ENCODE measurements at regions not wholly inside any gene's neighbourhood (a gene's known extent, or its start where the extent isn't known, plus 50 kb on each side); places are given as distances from the start of the nearest gene placed in this dataset.
"Not testable (repeated sequence)": the region's sequence is repeated elsewhere in the genome, so short reads cannot be mapped to it uniquely, and the experiment has no call there.

DNA sequence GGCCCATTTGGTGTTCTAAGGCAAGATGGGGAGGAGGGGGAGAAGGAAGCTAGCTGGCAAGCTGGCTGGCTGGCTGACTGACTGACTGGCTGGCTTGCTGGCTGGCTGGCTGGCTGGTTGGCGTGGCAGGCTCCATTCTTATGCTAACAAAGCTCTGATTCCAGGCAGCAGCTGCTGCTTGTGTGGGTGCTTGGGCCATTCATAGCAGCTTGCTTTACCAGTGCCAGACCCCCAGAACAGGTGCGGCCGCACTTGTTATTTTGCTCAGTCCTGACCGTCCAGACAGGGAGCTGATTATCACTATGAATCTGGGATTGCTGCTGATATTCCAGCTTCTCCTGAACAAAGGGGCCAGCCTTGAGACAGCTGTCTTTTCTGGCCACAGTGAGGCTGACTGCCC, 131.2 kb upstream of the PAK3 start:
- DNase-seq, result no peak

DNA sequence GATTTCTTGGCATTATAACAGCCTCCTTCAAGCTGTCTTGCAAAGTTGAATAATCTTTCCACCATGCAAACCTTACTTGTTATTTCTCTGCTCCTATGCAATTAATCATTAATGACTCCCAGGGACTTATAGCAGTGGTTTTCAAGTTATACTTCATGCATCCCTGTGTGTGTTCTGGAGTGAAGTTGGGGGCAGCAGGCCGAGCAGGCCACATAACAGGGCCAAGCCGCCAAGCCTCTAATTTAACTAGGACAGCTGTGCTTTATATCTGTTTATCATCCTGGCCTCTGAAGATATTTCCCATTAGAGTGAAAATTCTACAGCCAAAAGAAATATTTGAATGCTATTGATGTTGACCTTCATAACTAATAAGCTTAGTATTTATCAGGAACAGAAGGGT, 133.5 kb upstream of the PAK3 start:
- DNase-seq, result no peak

DNA sequence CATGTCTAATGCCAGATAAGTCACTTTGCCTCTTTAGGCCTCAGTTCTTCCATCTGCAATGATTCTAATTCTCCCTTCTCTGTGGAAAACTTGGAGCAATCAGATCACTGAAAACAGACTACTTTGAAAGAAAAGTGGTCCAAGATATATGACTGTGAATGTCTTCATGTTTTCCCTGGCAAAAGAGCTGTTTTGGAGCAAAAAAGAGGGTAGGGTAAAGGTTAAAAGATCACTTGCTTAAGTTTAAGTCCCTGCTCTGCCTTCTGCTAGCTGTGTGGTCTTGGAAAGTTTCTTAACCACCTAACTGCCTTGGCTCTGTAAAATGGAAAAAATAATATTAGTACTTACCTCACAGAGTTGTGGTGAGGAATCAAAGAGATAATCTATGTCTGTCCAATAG, 140.3 kb upstream of the PAK3 start:
- no peak for DNase-seq

DNA sequence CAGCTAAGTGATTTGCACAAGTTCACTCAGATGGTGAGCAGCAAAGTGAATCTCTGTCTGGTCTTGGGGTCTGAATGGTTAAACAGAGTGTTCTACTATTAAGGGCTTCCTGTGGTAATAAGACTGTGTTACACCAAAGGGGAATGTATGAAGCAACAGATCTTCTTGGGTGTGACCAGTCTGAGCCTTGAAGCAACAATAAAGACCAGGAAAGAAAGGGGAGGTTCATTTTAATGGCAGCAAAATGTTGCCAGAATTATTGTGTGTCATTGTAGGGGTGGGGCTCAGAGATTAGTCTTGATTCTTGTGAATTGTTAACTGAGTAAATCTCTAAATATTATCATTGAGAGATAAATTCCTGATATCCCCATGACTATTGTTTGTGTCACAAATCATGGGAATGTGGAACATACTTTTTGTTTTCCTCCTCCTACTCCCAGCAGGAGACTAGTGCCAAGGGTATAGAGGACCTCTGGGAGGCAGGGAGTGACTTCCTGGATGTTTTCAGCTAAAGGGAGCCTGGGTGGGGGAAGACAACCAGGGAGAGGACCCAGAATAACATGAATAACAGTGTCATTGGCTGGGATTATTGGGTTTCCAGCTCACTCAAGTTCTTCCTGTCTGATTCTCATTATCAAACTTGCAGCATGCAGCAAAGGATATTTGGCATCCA, 141.4 kb upstream of the PAK3 start:
- no peak for DNase-seq

DNA sequence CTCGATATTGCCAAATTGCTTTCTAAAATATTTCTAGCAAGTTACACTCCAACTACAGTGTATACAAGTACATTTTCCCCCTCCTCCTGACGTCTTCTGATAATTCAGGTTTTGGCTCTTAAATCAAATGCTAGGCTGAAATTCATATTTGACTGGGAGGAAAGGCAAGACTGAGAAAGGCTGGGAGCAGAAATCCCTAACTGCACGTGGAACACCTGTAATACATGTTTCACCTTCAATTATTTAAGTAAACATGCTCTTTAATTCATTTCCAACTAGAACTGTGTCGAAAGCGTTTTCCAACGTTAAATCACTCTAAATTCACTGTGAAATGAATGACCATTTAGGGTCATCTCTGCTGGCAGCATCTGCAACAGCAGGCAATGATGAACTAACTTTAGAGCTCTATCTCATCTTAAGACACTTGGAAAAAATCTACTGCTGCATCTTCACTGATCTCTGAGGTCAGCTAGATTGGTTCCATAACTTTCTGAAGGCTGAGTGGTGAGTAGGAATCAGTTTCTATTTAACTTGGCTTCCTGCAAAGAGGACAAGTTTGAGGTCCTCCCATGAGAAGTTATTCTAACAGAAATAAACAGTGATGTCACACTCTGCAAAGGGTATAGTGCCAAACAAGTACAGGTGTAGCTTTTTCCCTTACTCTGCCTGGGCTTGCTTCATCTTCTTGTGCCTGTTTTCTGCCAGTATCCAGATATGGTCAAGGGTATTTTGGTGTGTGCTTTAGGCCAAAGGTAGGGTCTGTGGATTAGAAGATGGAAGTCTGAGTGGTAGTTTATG, 144.3 kb upstream of the PAK3 start:
- no peak for DNase-seq

DNA sequence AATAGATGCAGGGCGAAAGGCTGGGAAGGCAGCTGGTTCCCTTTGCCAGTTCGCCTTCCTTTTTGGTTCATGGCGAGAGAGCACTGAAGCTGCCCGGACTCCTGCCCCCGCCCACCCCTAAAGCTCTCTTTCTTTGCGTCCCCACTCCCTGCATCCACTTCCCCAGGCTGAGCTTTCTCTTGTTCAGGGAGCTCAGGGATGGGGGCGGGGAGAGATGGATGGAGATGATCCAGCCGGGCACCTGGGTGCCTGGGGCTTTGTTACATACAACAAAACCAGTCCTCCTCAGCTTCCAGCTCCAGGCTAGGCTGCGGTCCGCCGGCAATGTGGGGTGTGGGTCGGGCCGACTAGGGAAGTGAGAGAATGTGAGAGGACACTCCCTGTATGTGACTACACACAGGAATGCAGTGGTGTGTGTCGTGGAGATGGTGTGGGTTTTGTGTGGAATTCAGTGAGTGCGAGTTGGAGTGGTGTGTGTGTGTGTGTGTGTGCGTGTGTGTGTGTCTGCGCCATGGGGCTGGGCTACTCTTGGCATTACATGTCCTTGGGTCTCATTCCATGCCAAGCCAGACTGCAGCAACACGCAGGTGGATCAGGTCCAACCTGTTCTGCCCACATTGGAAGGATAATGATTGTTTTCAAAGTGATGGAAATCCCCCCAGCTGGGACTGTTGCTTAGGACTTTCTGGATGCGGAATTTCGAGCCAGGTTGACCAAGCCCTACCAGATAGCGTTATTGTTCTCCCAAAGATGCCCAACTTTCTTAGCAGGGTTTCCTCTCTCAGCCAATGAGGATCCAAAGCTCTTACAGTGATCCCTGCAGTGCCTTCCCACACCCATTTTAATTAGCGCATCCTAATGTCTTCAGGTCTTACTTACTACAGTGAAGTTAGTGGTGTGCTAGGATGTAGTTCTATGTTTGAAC, 149.4 kb upstream of the CHRDL1 start:
- DNase-seq, result no peak

DNA sequence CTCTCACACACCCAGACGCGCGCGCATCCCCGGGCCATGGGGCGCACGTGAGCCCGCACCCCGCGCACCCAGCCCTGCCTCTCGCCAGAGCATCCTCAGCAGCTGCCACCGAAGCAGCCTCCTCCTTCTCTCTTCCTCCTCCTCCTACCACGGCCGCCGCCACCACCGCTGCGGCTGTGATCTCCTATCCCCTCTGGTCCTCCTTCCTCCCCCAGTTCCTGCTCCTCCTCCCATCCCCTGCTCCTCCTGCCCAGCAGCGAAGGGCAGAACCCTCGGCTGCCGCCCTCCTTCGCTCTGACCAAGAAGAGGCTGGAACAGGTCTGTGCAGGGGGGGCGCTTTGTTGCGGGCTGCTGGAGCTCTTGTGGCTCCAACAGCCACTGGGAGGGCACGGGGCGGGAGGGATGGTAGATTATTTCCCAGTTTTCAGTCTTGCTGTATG, 148.7 kb upstream of the CHRDL1 start:
- DNase-seq, result no peak

DNA sequence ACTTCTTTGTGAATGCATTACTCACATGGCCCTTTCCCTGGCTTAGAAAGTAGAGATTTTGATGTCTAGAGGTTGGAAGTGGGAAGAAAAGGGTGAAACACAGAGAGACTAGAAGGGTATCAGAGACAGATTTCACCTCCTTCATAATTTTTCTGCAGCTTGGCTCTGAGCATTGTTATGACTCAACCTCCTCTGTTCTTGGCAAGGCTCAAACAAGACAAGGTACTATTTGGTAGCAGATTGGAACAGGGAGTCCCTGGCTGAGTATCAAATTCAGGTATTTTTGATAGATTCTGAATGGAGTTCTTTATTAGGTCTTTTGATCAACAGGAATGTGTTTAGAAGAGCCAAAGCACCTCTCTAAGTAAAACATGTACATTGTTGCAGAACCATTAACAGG, 146.3 kb upstream of the CHRDL1 start:
- no peak for DNase-seq

DNA sequence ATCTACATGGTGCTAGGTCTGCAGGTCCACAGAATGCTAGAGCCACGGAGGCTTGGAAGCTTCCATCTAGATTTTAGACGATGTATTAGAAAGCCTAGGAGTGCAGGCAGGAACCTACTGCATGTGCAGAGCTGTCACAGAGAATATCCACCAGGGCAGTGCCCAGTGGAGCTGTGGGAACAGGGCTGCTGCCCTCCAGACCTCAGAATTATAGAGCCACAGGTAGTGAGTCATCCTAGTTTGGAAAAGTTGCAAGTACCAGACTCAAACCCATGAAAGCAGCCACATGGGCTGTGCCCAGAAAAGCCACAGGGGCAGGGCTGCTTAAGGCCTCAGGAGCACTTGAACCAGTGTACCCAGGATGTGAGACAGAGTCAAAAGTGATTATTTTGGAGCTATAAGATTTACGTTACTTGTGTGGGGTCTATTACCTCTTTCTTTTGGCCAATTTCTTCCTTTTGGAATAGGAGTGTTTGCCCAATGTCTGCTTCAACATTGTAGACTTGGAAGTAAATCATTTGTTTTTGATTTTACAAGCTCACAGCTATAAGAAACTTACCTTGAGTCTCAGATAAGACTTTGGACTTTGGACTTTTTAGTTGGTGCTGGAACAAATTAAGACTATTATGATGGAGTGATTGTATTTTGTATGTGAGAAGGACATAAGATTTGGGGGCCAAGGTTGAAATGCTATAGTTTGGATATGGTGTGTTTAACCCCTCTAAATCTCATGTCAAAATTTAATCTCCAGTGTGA, 143.5 kb upstream of the CHRDL1 start:
- DNase-seq, result no peak

DNA sequence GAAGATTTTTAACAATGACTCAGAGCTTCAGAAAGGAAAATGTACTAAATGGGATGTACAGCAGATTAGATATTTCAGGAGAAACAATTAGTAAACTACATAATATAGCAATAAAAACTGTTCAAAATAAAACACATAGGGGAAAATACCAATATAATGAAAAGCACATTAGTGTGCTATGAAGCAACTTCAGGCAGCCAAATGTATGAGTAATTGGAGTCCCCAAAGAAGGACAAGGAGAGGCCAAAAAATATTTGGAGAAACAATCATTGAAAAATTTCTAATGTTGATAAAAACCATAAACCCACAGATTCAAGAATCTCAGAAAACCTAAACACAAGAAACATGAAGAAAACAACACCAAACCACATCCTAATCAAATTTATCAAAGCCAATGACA, 129.3 kb upstream of the CHRDL1 start:
- no peak for DNase-seq

DNA sequence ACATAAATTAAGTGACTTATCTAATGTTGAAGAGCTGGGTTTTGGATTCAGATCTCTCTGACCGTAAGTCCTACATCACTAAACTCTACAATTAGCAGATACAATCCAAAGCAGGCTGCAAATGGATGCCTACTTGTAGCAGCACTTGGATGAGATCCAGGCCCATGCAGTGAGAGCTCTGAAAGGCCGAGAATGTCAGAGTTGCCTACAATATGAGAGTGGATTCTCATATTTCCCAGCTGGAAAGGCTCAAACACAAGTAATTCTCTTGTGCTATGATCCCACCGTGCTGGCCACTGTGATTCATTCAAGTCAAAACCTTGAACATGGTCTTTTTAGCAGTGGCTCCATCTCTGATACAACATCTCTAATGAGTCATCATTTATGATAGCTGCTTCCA, 125.4 kb upstream of the CHRDL1 start:
- DNase-seq, result no peak

DNA sequence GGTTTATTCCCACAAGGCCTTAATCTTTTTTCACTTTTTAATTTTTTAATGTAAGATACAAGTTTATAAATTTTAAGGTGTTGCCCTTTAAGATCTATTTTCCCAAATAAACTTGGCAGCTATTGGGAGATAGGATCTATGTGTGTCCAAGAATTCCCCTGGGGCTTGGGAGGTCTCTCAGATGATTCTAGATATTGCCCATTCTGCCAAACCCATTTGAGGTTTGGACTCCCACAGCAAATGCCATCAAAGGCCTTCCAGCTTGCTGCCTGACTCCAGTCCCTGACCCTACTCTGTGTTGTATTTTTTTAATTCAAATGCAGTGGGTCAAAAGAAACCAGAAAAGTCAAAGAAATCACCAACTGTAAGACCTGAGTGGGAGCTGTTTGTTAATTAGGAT, 120.0 kb upstream of the CHRDL1 start:
- DNase-seq, result no peak

DNA sequence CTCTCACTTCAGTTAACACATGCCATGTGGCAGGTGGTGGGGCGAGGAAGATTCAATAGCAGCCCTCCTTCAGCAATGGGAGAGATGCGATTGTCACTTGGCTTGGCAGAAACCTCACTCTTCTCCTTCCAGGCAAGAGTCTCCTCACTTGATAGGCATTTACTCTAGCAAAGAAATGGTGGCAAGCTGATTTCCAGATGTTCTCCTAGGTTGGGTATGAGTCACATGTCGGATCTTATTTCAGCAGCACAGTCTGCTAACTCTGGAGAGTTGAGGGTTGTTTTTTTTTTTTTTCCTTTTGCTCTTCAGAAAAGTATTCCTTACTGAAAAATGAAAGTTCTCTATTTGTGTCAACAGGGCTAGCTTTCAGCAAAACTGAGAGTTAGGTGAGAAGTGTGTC, 119.5 kb upstream of the CHRDL1 start:
- DNase-seq, result no peak

DNA sequence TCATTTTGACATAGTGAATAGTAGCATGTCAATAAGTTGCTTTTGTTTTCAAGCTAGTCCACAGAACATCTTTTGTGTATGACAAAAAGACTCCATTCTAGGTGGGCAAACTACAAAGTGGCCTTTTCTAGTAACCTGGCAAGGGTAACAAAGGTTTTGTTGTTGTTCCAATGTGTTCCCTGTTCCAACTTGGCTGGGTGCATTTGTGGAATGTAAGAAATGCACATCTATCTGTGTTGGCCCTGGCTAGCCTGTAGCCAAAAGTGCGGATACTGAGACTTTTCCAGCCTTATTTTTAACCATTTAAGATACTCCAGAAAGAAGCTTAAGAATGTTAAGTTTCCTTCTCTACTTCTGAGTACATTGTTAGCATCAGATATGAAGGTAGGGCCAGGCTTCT, 118.7 kb upstream of the CHRDL1 start:
- no peak for DNase-seq

DNA sequence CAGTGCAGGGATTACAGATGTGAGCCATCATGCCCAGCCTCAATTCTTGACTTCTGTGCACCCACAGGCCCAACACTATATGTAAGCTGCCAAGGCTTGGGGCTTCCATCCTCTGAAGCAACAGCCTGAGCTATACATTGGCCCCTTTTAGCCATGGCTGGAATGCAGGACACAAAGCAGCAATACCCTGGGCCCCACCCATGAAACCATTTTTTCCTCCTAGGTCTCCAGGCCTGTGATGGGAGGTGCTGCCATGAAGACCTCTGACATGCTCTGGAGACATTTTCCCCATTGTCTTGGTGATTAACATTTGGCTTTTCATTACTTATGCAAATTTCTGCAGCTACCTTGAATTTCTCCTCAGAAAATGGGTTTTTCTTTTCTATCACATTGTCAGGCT, 109.1 kb upstream of the CHRDL1 start:
- not testable (repeated sequence) for DNase-seq

DNA sequence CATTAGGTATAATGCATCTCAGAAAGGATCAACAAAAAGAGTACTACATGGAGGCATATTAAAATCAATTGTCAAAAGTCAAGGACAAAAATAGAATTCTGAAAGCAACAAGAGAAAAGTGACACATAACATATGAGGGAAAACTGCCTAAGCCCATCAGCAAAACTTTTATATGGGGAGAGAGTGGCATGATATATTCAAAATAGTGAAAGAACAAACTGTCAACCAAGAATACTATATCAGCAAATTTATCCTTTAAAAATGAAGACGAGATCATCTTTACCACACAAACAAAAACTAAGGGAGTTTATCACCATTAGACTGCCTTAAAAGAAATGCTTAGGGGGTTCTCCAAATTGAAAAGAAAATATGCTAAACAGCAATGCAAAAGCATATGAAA, 86.4 kb upstream of the CHRDL1 start:
- DNase-seq, result no peak

DNA sequence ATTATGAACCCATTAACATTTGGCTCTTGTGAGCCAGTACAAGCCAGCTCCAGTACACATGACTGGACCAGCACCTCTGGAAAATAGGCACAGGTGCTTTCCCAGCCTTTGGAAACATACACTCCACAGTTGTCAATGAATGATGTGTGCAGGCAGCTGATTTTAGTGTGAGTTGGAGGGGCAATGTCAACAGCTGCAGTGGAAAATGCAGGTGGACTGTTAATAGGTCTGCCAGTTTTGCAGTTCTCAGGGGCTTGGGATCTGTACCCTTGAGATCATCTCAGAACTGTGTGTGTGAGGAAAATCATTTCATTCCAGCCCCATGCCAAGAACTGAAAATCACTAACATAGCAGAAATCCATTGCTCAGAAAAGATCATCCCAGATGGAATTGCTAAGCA, 81.7 kb upstream of the CHRDL1 start:
- no peak for DNase-seq

DNA sequence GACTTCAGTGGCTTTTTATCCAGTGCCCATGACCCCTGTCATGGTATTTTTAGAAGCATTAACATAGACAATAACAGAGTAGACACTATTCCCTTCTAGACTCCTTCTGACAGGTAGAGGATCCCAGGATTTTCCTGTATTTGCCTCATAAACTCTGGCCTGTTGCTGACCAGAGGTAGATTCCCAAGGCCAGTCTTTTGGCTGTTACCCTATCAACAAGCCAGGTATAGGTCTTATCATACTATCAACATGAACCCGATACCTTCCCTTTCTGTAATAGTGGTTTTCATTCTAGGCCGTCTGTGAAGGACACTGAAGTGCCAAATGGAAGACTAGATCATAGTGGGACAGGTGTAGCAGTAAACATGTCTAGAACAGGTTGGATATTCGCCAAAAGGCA, 76.2 kb upstream of the CHRDL1 start:
- no peak for DNase-seq

DNA sequence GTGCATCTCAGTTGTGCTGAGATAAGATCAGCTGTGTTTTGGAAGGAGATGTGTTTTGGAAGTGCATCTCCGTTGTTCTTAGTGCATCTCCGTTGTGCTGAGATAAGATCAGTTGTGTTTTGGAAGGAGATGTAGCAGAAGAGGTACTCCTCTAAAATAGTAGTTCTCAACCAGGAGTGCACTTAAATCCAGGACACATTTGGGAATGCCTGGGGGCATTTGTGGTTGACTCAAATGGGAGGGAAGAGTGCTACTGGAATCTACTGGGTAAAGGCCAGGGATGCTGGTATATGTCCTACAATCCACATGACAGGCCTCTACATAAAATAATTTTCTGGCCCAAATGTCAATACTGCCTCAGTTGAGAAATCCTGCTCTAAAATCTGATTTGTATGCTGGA, 70.8 kb upstream of the CHRDL1 start:
- DNase-seq, result no peak

DNA sequence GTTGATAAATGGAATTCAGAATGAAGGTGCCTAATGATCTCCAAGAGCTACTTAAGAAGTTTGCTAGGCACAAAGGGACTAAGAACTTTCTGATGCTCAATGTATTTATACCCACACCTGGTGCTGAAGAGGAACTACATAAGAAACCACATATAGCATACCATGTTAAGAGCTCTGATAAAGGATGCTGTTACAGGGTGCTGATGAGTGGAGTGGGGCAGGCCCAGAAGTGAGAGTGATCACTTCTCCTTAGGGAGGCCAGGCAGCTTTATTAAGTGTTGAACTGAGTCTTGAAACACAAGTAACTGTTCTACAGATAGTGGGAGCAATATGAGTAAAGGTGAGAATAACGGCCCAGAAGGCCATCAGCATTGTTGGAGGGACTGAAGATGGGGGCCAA, 68.3 kb upstream of the CHRDL1 start:
- no peak for DNase-seq

DNA sequence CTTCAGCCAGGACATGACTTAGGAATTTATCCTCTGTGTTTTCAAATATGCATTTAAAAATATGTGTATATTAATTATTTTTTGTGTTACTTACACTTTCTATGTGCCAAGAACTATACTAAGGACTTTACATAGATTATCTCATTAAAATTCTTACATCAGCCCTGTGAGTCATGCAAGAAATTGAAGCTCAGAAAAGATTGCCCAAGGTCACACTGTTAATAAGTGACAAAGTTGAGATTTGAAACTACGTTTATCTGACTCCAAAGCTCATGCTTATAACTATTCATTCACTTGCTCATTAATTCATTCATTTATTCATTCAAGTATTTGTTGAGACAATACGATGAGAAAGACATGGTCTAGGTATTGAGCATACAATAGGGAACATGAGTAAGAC, 62.9 kb upstream of the CHRDL1 start:
- DNase-seq, result no peak

DNA sequence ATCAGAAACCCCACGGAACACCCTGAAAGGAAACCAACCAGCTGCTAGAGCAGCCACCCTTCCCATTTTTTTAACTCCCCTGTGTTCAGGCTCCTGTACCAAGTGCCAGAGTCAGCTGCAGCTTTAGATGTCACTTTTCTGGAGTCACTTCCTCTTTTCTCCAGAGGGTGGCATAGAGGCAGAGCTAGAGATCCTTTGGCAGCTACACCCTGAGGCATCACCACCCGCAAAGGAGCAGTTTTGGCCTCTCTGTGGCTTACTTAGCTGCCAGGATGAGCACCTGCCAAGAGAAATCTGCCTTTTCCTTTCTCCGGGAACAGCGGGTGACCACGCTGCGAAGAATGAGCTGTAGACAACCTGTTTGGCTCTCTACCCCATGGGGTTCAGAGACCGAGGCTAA, 58.0 kb upstream of the CHRDL1 start:
- DNase-seq, result no peak

DNA sequence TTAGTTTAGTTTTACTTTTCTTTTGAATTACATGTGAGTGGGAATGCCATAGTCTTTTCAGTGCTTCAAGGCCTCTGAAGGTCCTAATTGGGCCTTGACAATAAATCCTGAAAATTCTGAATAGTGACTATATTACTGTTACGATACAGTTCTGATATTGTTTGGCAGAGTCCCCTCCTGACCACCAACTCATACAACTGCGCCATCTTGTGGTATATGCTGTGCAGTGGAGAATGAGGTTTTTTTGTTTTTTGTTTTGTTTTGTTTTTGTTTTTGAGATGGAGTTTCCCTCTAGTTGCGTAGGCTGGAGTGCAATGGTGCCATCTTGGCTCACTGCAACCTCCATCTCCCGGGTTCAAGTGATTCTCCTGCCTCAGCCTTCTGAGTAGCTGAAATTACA, 56.6 kb upstream of the CHRDL1 start:
- peak; percentile 0 for DNase-seq

All from CD4-positive, alpha-beta T cell treated with Interleukin-21 for 1 hour (primary cell).